ENCODE measurements at regions not wholly inside any gene's neighbourhood (a gene's known extent, or its start where the extent isn't known, plus 50 kb on each side); places are given as distances from the start of the nearest gene placed in this dataset.

- H3K4me3 ChIP-seq (ENCODE audit: low read depth, low read length): no peak overlapping the region
- no peak for DNase-seq (ENCODE audit: low read depth)
- no peak for TF ChIP-seq CTCF (conservative IDR thresholded peaks at IDR 0.05; ENCODE audit: low read depth, low read length)
These were observed 1450.5 kb downstream of the BRD1 start for GRCh38 chr22:48376936-48377712.

- DNase-seq (ENCODE audit: low read depth): no peak
- no peak for TF ChIP-seq CTCF (conservative IDR thresholded peaks at IDR 0.05; ENCODE audit: low read depth, low read length)
- H3K4me3 ChIP-seq (ENCODE audit: low read depth, low read length): no peak overlapping the region
These were observed 1451.2 kb downstream of the BRD1 start for GRCh38 chr22:48376428-48376827.

GRCh38 chr22:48373626-48374173 is 1454.0 kb downstream of the BRD1 start:
- no peak for TF ChIP-seq CTCF (conservative IDR thresholded peaks at IDR 0.05; ENCODE audit: low read depth, low read length)
- no peak for DNase-seq (ENCODE audit: low read depth)
- H3K4me3 ChIP-seq (ENCODE audit: low read depth, low read length): no peak overlapping the region

- DNase-seq (ENCODE audit: low read depth): no peak
- TF ChIP-seq CTCF (conservative IDR thresholded peaks at IDR 0.05; ENCODE audit: low read depth, low read length): no peak
- H3K4me3 ChIP-seq (ENCODE audit: low read depth, low read length): no peak overlapping the region
These were observed 1455.3 kb downstream of the BRD1 start for GRCh38 chr22:48372390-48372789.

GRCh38 chr22:48371391-48371790 is 1456.3 kb downstream of the BRD1 start:
- TF ChIP-seq CTCF (conservative IDR thresholded peaks at IDR 0.05; ENCODE audit: low read depth, low read length): no peak
- DNase-seq (ENCODE audit: low read depth): no peak
- H3K4me3 ChIP-seq (ENCODE audit: low read depth, low read length): no peak overlapping the region

- no peak for DNase-seq (ENCODE audit: low read depth)
- no peak for TF ChIP-seq CTCF (conservative IDR thresholded peaks at IDR 0.05; ENCODE audit: low read depth, low read length)
- no peak overlapping the region for H3K4me3 ChIP-seq (ENCODE audit: low read depth, low read length)
These were observed 1457.0 kb downstream of the BRD1 start for GRCh38 chr22:48370508-48371325.
